Endodermal cell (in vitro differentiated cells): ENCODE measurements at regions not wholly inside any gene's neighbourhood (a gene's known extent, or its start where the extent isn't known, plus 50 kb on each side); places are given as distances from the start of the nearest gene placed in this dataset.

Source experiments
- DNase-seq: peaks from one replicate; pipeline ENCODE4 v3.0.0-alpha.2; 2017
- H3K27ac ChIP-seq: 2 replicates; pipeline ENCODE4 v1.5.1; 2013; ENCODE audit warnings: mild to moderate bottlenecking, low read depth, low read length, moderate library complexity
- H3K27me3 ChIP-seq: 2 replicates; pipeline ENCODE4 v1.6.1; 2013; ENCODE audit warnings: mild to moderate bottlenecking, low read length, moderate library complexity; ENCODE audit not compliant: insufficient read depth, control insufficient read depth, poor library complexity, severe bottlenecking
- H3K36me3 ChIP-seq: 2 replicates; pipeline ENCODE4 v1.7.0; 2013; ENCODE audit warnings: mild to moderate bottlenecking, low read length, moderate library complexity; ENCODE audit not compliant: control insufficient read depth, insufficient read depth
- H3K4me1 ChIP-seq: one replicate; pipeline ENCODE4 v1.7.0; 2013; ENCODE audit warnings: low read length; ENCODE audit not compliant: control insufficient read depth, insufficient read depth
- H3K4me3 ChIP-seq: 2 replicates; pipeline ENCODE4 v1.5.1; 2013; ENCODE audit warnings: mild to moderate bottlenecking, low read length, moderate library complexity
- H3K9ac ChIP-seq: 2 replicates; pipeline ENCODE4 v1.6.1; 2013; ENCODE audit warnings: mild to moderate bottlenecking, low read length, moderate library complexity; ENCODE audit not compliant: poor library complexity, severe bottlenecking; ENCODE audit errors: extremely low read depth
- H3K9me3 ChIP-seq: 2 replicates; pipeline ENCODE4 v1.6.1; 2013; ENCODE audit warnings: mild to moderate bottlenecking, low read length, moderate library complexity; ENCODE audit not compliant: control insufficient read depth
- H3K27ac Mint-ChIP-seq: 2 replicates; pipeline ENCODE4 v1.8.0; 2020; ENCODE audit warnings: mixed read lengths
- H3K27me3 Mint-ChIP-seq: 2 replicates; pipeline ENCODE4 v1.8.0; 2021; ENCODE audit warnings: mild to moderate bottlenecking, mixed read lengths; ENCODE audit not compliant: insufficient read depth
- H3K36me3 Mint-ChIP-seq: 2 replicates; pipeline ENCODE4 v1.8.0; 2020; ENCODE audit warnings: low read depth, mixed read lengths
- H3K4me1 Mint-ChIP-seq: 2 replicates; pipeline ENCODE4 v1.8.0; 2020; ENCODE audit warnings: mixed read lengths
- H3K4me3 Mint-ChIP-seq: 2 replicates; pipeline ENCODE4 v1.8.0; 2020; ENCODE audit warnings: mild to moderate bottlenecking, moderate library complexity, mixed read lengths
- H3K9me3 Mint-ChIP-seq: 2 replicates; pipeline ENCODE4 v1.8.0; 2020; ENCODE audit warnings: mild to moderate bottlenecking, mixed read lengths
- CTCF ChIP-seq: fragments of 200-600 bp; sonication (generic); conservative IDR thresholded peaks from 2 replicates; pipeline ENCODE4 v1.5.0; 2021; ENCODE audit warnings: antibody characterized with exemption, mild to moderate bottlenecking
- WGBS, 2 experiments: methylation state at CpG; one replicate each; pipeline versions ENCODE4 v1.1.5 to v1.1.7; 2013; ENCODE audit warnings: missing lambda C conversion rate in 2 of 2, mixed read lengths in 1 of 2; ENCODE audit not compliant: insufficient coverage in 1 of 2, insufficient read length in 1 of 2; 5-methylcytosine and 5-hydroxymethylcytosine counted together

- Histone ChIP-seq H3K9ac (no peak overlapping the region), H3K36me3 (no peaks in the 10 kb centered on the region), H3K4me3 (no peak overlapping the region), H3K4me1 (no peaks in the 10 kb centered on the region), H3K9me3 (no peaks in the 10 kb centered on the region), H3K27me3 (peaks cover 5% of the 10 kb centered on the region), H3K27ac (no peak overlapping the region)
- no peak overlapping the region for H3K27ac Mint-ChIP-seq
- H3K27me3 Mint-ChIP-seq: peaks cover 8% of the 10 kb centered on the region
- 95 to 97% methylated on average over 5 to 7 of the region's 7 CpGs for WGBS, 2 experiments
- peaks cover 36% of the 10 kb centered on the region for H3K4me1 Mint-ChIP-seq
- H3K4me3 Mint-ChIP-seq: no peak overlapping the region
- H3K36me3 Mint-ChIP-seq: no peaks in the 10 kb centered on the region
- no peak for TF ChIP-seq CTCF
- no peaks in the 10 kb centered on the region for H3K9me3 Mint-ChIP-seq
- no peak for DNase-seq
Measured at GRCh38 chr14:76967788-76968187, 60.7 kb downstream of the IRF2BPL start.

- no peak overlapping the region for H3K4me3 Mint-ChIP-seq
- WGBS, 2 experiments: 84 to 100% methylated on average over 2 to 5 of the region's 5 CpGs
- Histone ChIP-seq H3K27me3 (peaks cover 15% of the 10 kb centered on the region), H3K9me3 (no peaks in the 10 kb centered on the region), H3K9ac (no peak overlapping the region), H3K36me3 (no peaks in the 10 kb centered on the region), H3K27ac (no peak overlapping the region), H3K4me3 (no peak overlapping the region), H3K4me1 (no peaks in the 10 kb centered on the region)
- no peak for DNase-seq
- H3K4me1 Mint-ChIP-seq: peaks cover 40% of the 10 kb centered on the region
- peaks cover 9% of the 10 kb centered on the region for H3K27me3 Mint-ChIP-seq
- H3K27ac Mint-ChIP-seq: no peak overlapping the region
- TF ChIP-seq CTCF: no peak
- H3K9me3 Mint-ChIP-seq: no peaks in the 10 kb centered on the region
- H3K36me3 Mint-ChIP-seq: no peaks in the 10 kb centered on the region
Measured at GRCh38 chr14:76965232-76965631, 63.3 kb downstream of the IRF2BPL start.

- H3K4me1 Mint-ChIP-seq: peaks cover 40% of the 10 kb centered on the region
- H3K4me1 ChIP-seq: no peaks in the 10 kb centered on the region
- peak; percentile 67 for DNase-seq
- no peak overlapping the region for H3K4me3 ChIP-seq
- no peaks in the 10 kb centered on the region for H3K36me3 ChIP-seq
- WGBS, 2 experiments: 74 to 81% methylated on average over 4 to 5 of the region's 5 CpGs
- H3K9ac ChIP-seq: no peak overlapping the region
- peaks cover 15% of the 10 kb centered on the region for H3K27me3 ChIP-seq
- no peak overlapping the region for H3K27ac ChIP-seq
- H3K4me3 Mint-ChIP-seq: no peak overlapping the region
- H3K36me3 Mint-ChIP-seq: no peaks in the 10 kb centered on the region
- H3K9me3 Mint-ChIP-seq: no peaks in the 10 kb centered on the region
- H3K27me3 Mint-ChIP-seq: peaks cover 10% of the 10 kb centered on the region
- H3K9me3 ChIP-seq: no peaks in the 10 kb centered on the region
- H3K27ac Mint-ChIP-seq: no peak overlapping the region
- no peak for TF ChIP-seq CTCF
Measured at GRCh38 chr14:76964695-76965094, 63.8 kb downstream of the IRF2BPL start.
